Neural progenitor cell (in vitro differentiated cells): ENCODE measurements at regions not wholly inside any gene's neighbourhood (a gene's known extent, or its start where the extent isn't known, plus 50 kb on each side); places are given as distances from the start of the nearest gene placed in this dataset.

Experiments used
- DNase-seq: peaks from one replicate; pipeline ENCODE4 v3.0.0-alpha.2; 2016; ENCODE audit warnings: low spot score
- H2AFZ ChIP-seq: fragments of 200-600 bp; sonication (generic); replicated peaks from 2 replicates; pipeline ENCODE4 v1.6.1; 2016; ENCODE audit warnings: antibody characterized with exemption
- H3F3A ChIP-seq: fragments of 200-600 bp; sonication (generic); 2 replicates; pipeline ENCODE4 v1.6.1; 2016; ENCODE audit warnings: antibody characterized with exemption, low read depth
- H3K27ac ChIP-seq: fragments of 200-600 bp; sonication (generic); 2 replicates; pipeline ENCODE4 v1.5.1; 2016; ENCODE audit warnings: mild to moderate bottlenecking
- H3K27me3 ChIP-seq: fragments of 200-600 bp; sonication (generic); 2 replicates; pipeline ENCODE4 v1.6.1; 2016; ENCODE audit warnings: mild to moderate bottlenecking, moderate library complexity
- H3K36me3 ChIP-seq: fragments of 200-600 bp; sonication (generic); 2 replicates; pipeline ENCODE4 v1.5.1; 2016
- H3K4me1 ChIP-seq: fragments of 200-600 bp; sonication (generic); 2 replicates; pipeline ENCODE4 v1.6.1; 2016; ENCODE audit warnings: mixed run types
- H3K4me2 ChIP-seq: fragments of 200-600 bp; sonication (generic); 2 replicates; pipeline ENCODE4 v1.6.1; 2016
- H3K4me3 ChIP-seq: fragments of 200-600 bp; sonication (generic); 2 replicates; pipeline ENCODE4 v1.5.1; 2016
- H3K79me2 ChIP-seq: fragments of 200-600 bp; sonication (generic); 2 replicates; pipeline ENCODE4 v1.6.1; 2016; ENCODE audit warnings: low read depth
- H3K9ac ChIP-seq: fragments of 200-600 bp; sonication (generic); 2 replicates; pipeline ENCODE4 v1.6.1; 2016
- H3K9me3 ChIP-seq: fragments of 200-600 bp; sonication (generic); 2 replicates; pipeline ENCODE4 v1.5.1; 2016; ENCODE audit warnings: low read depth
- H4K20me1 ChIP-seq: fragments of 200-600 bp; sonication (generic); 2 replicates; pipeline ENCODE4 v1.6.1; 2016; ENCODE audit warnings: low read depth
- H3K27ac Mint-ChIP-seq: 3 replicates; pipeline ENCODE4 v1.8.0; 2021; ENCODE audit warnings: mixed read lengths
- H3K27me3 Mint-ChIP-seq: 2 replicates; pipeline ENCODE4 v1.8.0; 2022; ENCODE audit warnings: low read depth, mild to moderate bottlenecking, inconsistent platforms, moderate library complexity, mixed read lengths; ENCODE audit not compliant: insufficient read depth
- H3K36me3 Mint-ChIP-seq: 3 replicates; pipeline ENCODE4 v1.8.0; 2021; ENCODE audit warnings: mixed read lengths
- H3K4me1 Mint-ChIP-seq: 3 replicates; pipeline ENCODE4 v1.8.0; 2021; ENCODE audit warnings: mixed read lengths
- H3K4me3 Mint-ChIP-seq: 3 replicates; pipeline ENCODE4 v1.8.0; 2021; ENCODE audit warnings: mild to moderate bottlenecking, moderate library complexity, mixed read lengths
- H3K9me3 Mint-ChIP-seq: 3 replicates; pipeline ENCODE4 v1.8.0; 2020; ENCODE audit warnings: mixed read lengths
- CTCF ChIP-seq: fragments of 200-600 bp; sonication (generic); IDR thresholded peaks from 2 replicates; pipeline ENCODE4 v1.5.1; 2017; ENCODE audit warnings: antibody characterized with exemption, mild to moderate bottlenecking
- EZH2 ChIP-seq: fragments of 200-600 bp; sonication (generic); IDR thresholded peaks from 2 replicates; pipeline ENCODE4 v1.6.1; 2017; ENCODE audit warnings: antibody characterized with exemption, mild to moderate bottlenecking, moderate library complexity
- EZH2phosphoT487 ChIP-seq: fragments of 200-600 bp; sonication (generic); IDR thresholded peaks from 2 replicates; pipeline ENCODE4 v1.6.1; 2017; ENCODE audit warnings: antibody characterized with exemption

- no peak overlapping the region for H3K27ac ChIP-seq
- peaks cover 5% of the 10 kb centered on the region for H3K36me3 ChIP-seq
- H3K4me2 ChIP-seq: no peak overlapping the region
- H4K20me1 ChIP-seq: no peaks in the 10 kb centered on the region
- TF ChIP-seq EZH2: no peak
- TF ChIP-seq CTCF: no peak
- TF ChIP-seq EZH2phosphoT487: no peak
- H3K4me3 Mint-ChIP-seq: no peak overlapping the region
- no peaks in the 10 kb centered on the region for H3K4me1 ChIP-seq
- H3K36me3 Mint-ChIP-seq: no peaks in the 10 kb centered on the region
- peaks cover 3% of the 10 kb centered on the region for H3K9me3 Mint-ChIP-seq
- no peak overlapping the region for H3K27ac Mint-ChIP-seq
- no peaks in the 10 kb centered on the region for H3F3A ChIP-seq
- H3K4me1 Mint-ChIP-seq: no peaks in the 10 kb centered on the region
- H3K27me3 ChIP-seq: no peaks in the 10 kb centered on the region
- no peaks in the 10 kb centered on the region for H3K79me2 ChIP-seq
- peaks cover 4% of the 10 kb centered on the region for H3K27me3 Mint-ChIP-seq
- H2AFZ ChIP-seq: no peak overlapping the region
- peaks cover 8% of the 10 kb centered on the region for H3K9me3 ChIP-seq
- H3K9ac ChIP-seq: no peak overlapping the region
- DNase-seq: no peak
- no peak overlapping the region for H3K4me3 ChIP-seq
Observed at GRCh38 chr14:84519836-84520235, 1010.1 kb upstream of the FLRT2 start.

- Histone ChIP-seq H2AFZ (no peak overlapping the region), H3K27ac (no peak overlapping the region), H3K4me1 (no peaks in the 10 kb centered on the region), H3K4me3 (no peak overlapping the region), H3K9ac (no peak overlapping the region), H3K36me3 (no peaks in the 10 kb centered on the region), H4K20me1 (no peaks in the 10 kb centered on the region), H3F3A (no peaks in the 10 kb centered on the region), H3K27me3 (no peaks in the 10 kb centered on the region), H3K9me3 (no peaks in the 10 kb centered on the region), H3K79me2 (no peaks in the 10 kb centered on the region), H3K4me2 (no peak overlapping the region)
- Mint-ChIP-seq H3K27ac (no peak overlapping the region), H3K36me3 (no peaks in the 10 kb centered on the region), H3K9me3 (peaks cover under 1% of the 10 kb centered on the region), H3K4me1 (no peaks in the 10 kb centered on the region), H3K4me3 (no peak overlapping the region), H3K27me3 (peaks cover 7% of the 10 kb centered on the region)
- TF ChIP-seq EZH2 (no peak), CTCF (no peak), EZH2phosphoT487 (no peak)
- no peak for DNase-seq
Observed at GRCh38 chr14:84520711-84521338, 1009.1 kb upstream of the FLRT2 start.

- no peak for TF ChIP-seq CTCF
Observed at GRCh38 chr14:84523746-84524145, 1006.2 kb upstream of the FLRT2 start.

More at GRCh38 chr14:84523746-84524145, 1006.2 kb upstream of the FLRT2 start:
- Histone ChIP-seq H3K9me3 (no peaks in the 10 kb centered on the region), H3F3A (no peaks in the 10 kb centered on the region), H3K36me3 (no peaks in the 10 kb centered on the region), H2AFZ (no peak overlapping the region), H3K27me3 (no peaks in the 10 kb centered on the region), H3K27ac (no peak overlapping the region), H4K20me1 (no peaks in the 10 kb centered on the region), H3K9ac (no peak overlapping the region), H3K4me3 (no peak overlapping the region), H3K4me1 (no peaks in the 10 kb centered on the region), H3K4me2 (no peak overlapping the region), H3K79me2 (no peaks in the 10 kb centered on the region)
- no peak overlapping the region for H3K27ac Mint-ChIP-seq
- H3K4me3 Mint-ChIP-seq: no peak overlapping the region
- no peaks in the 10 kb centered on the region for H3K9me3 Mint-ChIP-seq
- H3K27me3 Mint-ChIP-seq: peaks cover 8% of the 10 kb centered on the region
- H3K4me1 Mint-ChIP-seq: no peaks in the 10 kb centered on the region
- no peak for DNase-seq
- H3K36me3 Mint-ChIP-seq: no peaks in the 10 kb centered on the region
